ENCODE measurements at regions not wholly inside any gene's neighbourhood (a gene's known extent, or its start where the extent isn't known, plus 50 kb on each side); places are given as distances from the start of the nearest gene placed in this dataset.

DNA sequence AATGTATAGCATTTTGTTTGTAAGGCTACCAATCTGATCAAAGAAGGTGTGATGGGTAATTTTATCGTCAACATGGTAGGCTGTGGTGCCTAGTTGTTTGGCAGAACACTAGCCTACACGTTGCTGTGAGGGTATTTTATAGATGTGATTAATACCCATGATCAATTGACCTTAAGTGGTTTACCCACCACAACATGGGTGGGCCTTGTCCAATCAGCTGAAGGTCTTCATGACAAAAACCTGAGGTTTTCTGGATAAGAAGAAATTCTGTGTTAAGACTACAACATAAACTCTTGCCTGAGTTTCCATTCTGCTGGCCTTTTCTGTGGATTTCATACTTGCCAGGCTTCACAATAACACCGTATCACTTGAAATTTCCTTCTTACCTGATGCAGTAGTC is 131.8 kb upstream of the PPP1R3A start:
- no peak for TF ChIP-seq CTCF (conservative IDR thresholded peaks at IDR 0.05; ENCODE audit: low read depth, low read length)
- H3K4me3 ChIP-seq (ENCODE audit: low read length) = no peak overlapping the region
- no peak for DNase-seq (ENCODE audit: low read depth)

GRCh38 chr7:114048386-114049235 is 129.8 kb upstream of the PPP1R3A start:
- no peak for DNase-seq (ENCODE audit: low read depth)
- TF ChIP-seq CTCF (conservative IDR thresholded peaks at IDR 0.05; ENCODE audit: low read depth, low read length) = no peak
- no peak overlapping the region for H3K4me3 ChIP-seq (ENCODE audit: low read length)

- no peak for TF ChIP-seq CTCF (conservative IDR thresholded peaks at IDR 0.05; ENCODE audit: low read depth, low read length)
- no peak overlapping the region for H3K4me3 ChIP-seq (ENCODE audit: low read length)
- peak; percentile 52 for DNase-seq (ENCODE audit: low read depth)
Measured at GRCh38 chr7:114047889-114048288, 129.1 kb upstream of the PPP1R3A start.

- DNase-seq (ENCODE audit: low read depth) = no peak
- no peak for TF ChIP-seq CTCF (conservative IDR thresholded peaks at IDR 0.05; ENCODE audit: low read depth, low read length)
- no peak overlapping the region for H3K4me3 ChIP-seq (ENCODE audit: low read length)
Measured at GRCh38 chr7:114033475-114033874, 114.7 kb upstream of the PPP1R3A start.

DNA sequence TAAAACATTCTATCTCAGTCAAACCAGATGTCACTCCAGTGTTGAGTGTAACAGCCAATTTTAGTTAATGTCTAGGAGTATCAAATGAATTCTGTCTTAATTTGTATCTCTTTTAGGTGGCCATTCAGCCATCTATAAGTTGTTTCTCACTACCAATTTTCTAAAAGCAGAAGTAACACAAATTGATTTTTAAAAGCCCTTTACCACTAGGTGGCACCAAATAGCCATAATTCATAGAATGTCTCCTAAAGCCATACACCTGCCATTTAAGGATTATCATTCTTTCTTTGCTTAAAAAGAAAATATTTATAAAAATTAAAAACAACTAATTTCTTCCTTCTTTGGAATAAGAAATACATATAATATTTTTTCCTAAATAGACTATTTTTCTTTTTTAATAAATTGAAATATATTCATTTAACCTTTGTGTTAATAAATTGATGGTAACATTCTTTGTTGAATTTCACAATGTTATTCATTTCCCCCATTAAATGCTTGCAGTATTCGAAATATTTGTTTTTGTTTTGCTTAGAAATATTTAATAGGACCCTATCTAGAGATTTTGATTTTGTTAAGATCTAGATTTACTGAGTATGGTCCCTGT is 107.8 kb upstream of the PPP1R3A start:
- peak; percentile 55 for TF ChIP-seq CTCF (conservative IDR thresholded peaks at IDR 0.05; ENCODE audit: low read depth, low read length)
- no peak for DNase-seq (ENCODE audit: low read depth)
- H3K4me3 ChIP-seq (ENCODE audit: low read length) = no peak overlapping the region

- H3K4me3 ChIP-seq (ENCODE audit: low read length) = no peak overlapping the region
- TF ChIP-seq CTCF (conservative IDR thresholded peaks at IDR 0.05; ENCODE audit: low read depth, low read length) = no peak
- no peak for DNase-seq (ENCODE audit: low read depth)
Measured at GRCh38 chr7:114021135-114021534, 102.3 kb upstream of the PPP1R3A start.

- DNase-seq (ENCODE audit: low read depth) = no peak
- no peak for TF ChIP-seq CTCF (conservative IDR thresholded peaks at IDR 0.05; ENCODE audit: low read depth, low read length)
- H3K4me3 ChIP-seq (ENCODE audit: low read length) = no peak overlapping the region
Measured at GRCh38 chr7:114008696-114009095, 89.9 kb upstream of the PPP1R3A start.
